ENCODE measurements at regions not wholly inside any gene's neighbourhood (a gene's known extent, or its start where the extent isn't known, plus 50 kb on each side); places are given as distances from the start of the nearest gene placed in this dataset.

GRCh38 chr14:104447750-104448149, 131.8 kb upstream of the C14orf180 start:
- Histone ChIP-seq H3K27ac (ENCODE audit: low read depth, low read length) (no peak overlapping the region), H3K36me3 (ENCODE audit: insufficient read depth, low read length) (no peaks in the 10 kb centered on the region), H3K27me3 (ENCODE audit: insufficient read depth, low read length) (peaks cover 30% of the 10 kb centered on the region), H3K4me3 (ENCODE audit: low read depth, low read length) (no peak overlapping the region), H3K79me2 (ENCODE audit: control insufficient read depth, insufficient read depth, low read length, unreplicated experiment) (no peaks in the 10 kb centered on the region), H2AFZ (ENCODE audit: low read length, unreplicated experiment) (no peak overlapping the region), H3K4me1 (ENCODE audit: control insufficient read depth, insufficient read depth, low read length, unreplicated experiment) (no peaks in the 10 kb centered on the region)

- no peak overlapping the region for H3K27ac ChIP-seq (ENCODE audit: low read depth, low read length)
- H2AFZ ChIP-seq (ENCODE audit: low read length, unreplicated experiment) = no peak overlapping the region
- peaks cover 34% of the 10 kb centered on the region for H3K27me3 ChIP-seq (ENCODE audit: insufficient read depth, low read length)
- no peaks in the 10 kb centered on the region for H3K36me3 ChIP-seq (ENCODE audit: insufficient read depth, low read length)
- no peak overlapping the region for H3K4me3 ChIP-seq (ENCODE audit: low read depth, low read length)
- H3K4me1 ChIP-seq (ENCODE audit: control insufficient read depth, insufficient read depth, low read length, unreplicated experiment) = no peaks in the 10 kb centered on the region
- no peaks in the 10 kb centered on the region for H3K79me2 ChIP-seq (ENCODE audit: control insufficient read depth, insufficient read depth, low read length, unreplicated experiment)
Measured at GRCh38 chr14:104448321-104448720, 131.2 kb upstream of the C14orf180 start.

GRCh38 chr14:104448721-104449120, 130.8 kb upstream of the C14orf180 start:
- no peak overlapping the region for H3K27ac ChIP-seq (ENCODE audit: low read depth, low read length)
- no peaks in the 10 kb centered on the region for H3K79me2 ChIP-seq (ENCODE audit: control insufficient read depth, insufficient read depth, low read length, unreplicated experiment)
- no peak overlapping the region for H3K4me3 ChIP-seq (ENCODE audit: low read depth, low read length)
- no peaks in the 10 kb centered on the region for H3K36me3 ChIP-seq (ENCODE audit: insufficient read depth, low read length)
- no peaks in the 10 kb centered on the region for H3K4me1 ChIP-seq (ENCODE audit: control insufficient read depth, insufficient read depth, low read length, unreplicated experiment)
- peaks cover 37% of the 10 kb centered on the region for H3K27me3 ChIP-seq (ENCODE audit: insufficient read depth, low read length)
- H2AFZ ChIP-seq (ENCODE audit: low read length, unreplicated experiment) = no peak overlapping the region

GRCh38 chr14:104450811-104451401, 128.7 kb upstream of the C14orf180 start:
- Histone ChIP-seq H3K79me2 (ENCODE audit: control insufficient read depth, insufficient read depth, low read length, unreplicated experiment) (no peaks in the 10 kb centered on the region), H3K27me3 (ENCODE audit: insufficient read depth, low read length) (peaks cover 46% of the 10 kb centered on the region)

GRCh38 chr14:104451474-104451873, 128.1 kb upstream of the C14orf180 start:
- Histone ChIP-seq H2AFZ (ENCODE audit: low read length, unreplicated experiment) (no peak overlapping the region), H3K4me1 (ENCODE audit: control insufficient read depth, insufficient read depth, low read length, unreplicated experiment) (no peaks in the 10 kb centered on the region), H3K36me3 (ENCODE audit: insufficient read depth, low read length) (no peaks in the 10 kb centered on the region), H3K27me3 (ENCODE audit: insufficient read depth, low read length) (peaks cover 48% of the 10 kb centered on the region), H3K79me2 (ENCODE audit: control insufficient read depth, insufficient read depth, low read length, unreplicated experiment) (no peaks in the 10 kb centered on the region), H3K4me3 (ENCODE audit: low read depth, low read length) (no peak overlapping the region), H3K27ac (ENCODE audit: low read depth, low read length) (no peak overlapping the region)

More at GRCh38 chr14:104450811-104451401, 128.7 kb upstream of the C14orf180 start:
- Histone ChIP-seq H3K4me3 (ENCODE audit: low read depth, low read length) (no peak overlapping the region), H3K27ac (ENCODE audit: low read depth, low read length) (no peak overlapping the region), H2AFZ (ENCODE audit: low read length, unreplicated experiment) (no peak overlapping the region), H3K36me3 (ENCODE audit: insufficient read depth, low read length) (no peaks in the 10 kb centered on the region), H3K4me1 (ENCODE audit: control insufficient read depth, insufficient read depth, low read length, unreplicated experiment) (no peaks in the 10 kb centered on the region)

GRCh38 chr14:104458845-104459244, 120.7 kb upstream of the C14orf180 start:
- H3K79me2 ChIP-seq (ENCODE audit: control insufficient read depth, insufficient read depth, low read length, unreplicated experiment) = no peaks in the 10 kb centered on the region
- no peak overlapping the region for H3K27ac ChIP-seq (ENCODE audit: low read depth, low read length)
- no peak overlapping the region for H3K4me3 ChIP-seq (ENCODE audit: low read depth, low read length)
- no peaks in the 10 kb centered on the region for H3K36me3 ChIP-seq (ENCODE audit: insufficient read depth, low read length)
- H3K4me1 ChIP-seq (ENCODE audit: control insufficient read depth, insufficient read depth, low read length, unreplicated experiment) = no peaks in the 10 kb centered on the region
- H3K27me3 ChIP-seq (ENCODE audit: insufficient read depth, low read length) = peaks cover 77% of the 10 kb centered on the region
- no peak overlapping the region for H2AFZ ChIP-seq (ENCODE audit: low read length, unreplicated experiment)

- H3K27ac ChIP-seq (ENCODE audit: low read depth, low read length) = no peak overlapping the region
- H3K4me3 ChIP-seq (ENCODE audit: low read depth, low read length) = no peak overlapping the region
- H3K4me1 ChIP-seq (ENCODE audit: control insufficient read depth, insufficient read depth, low read length, unreplicated experiment) = no peaks in the 10 kb centered on the region
- H3K79me2 ChIP-seq (ENCODE audit: control insufficient read depth, insufficient read depth, low read length, unreplicated experiment) = no peaks in the 10 kb centered on the region
- H2AFZ ChIP-seq (ENCODE audit: low read length, unreplicated experiment) = no peak overlapping the region
- peaks cover 83% of the 10 kb centered on the region for H3K27me3 ChIP-seq (ENCODE audit: insufficient read depth, low read length)
- H3K36me3 ChIP-seq (ENCODE audit: insufficient read depth, low read length) = no peaks in the 10 kb centered on the region
Measured at GRCh38 chr14:104460791-104461651, 118.5 kb upstream of the C14orf180 start.

- Histone ChIP-seq H3K79me2 (ENCODE audit: control insufficient read depth, insufficient read depth, low read length, unreplicated experiment) (no peaks in the 10 kb centered on the region), H3K27ac (ENCODE audit: low read depth, low read length) (no peak overlapping the region), H3K4me3 (ENCODE audit: low read depth, low read length) (no peak overlapping the region), H3K27me3 (ENCODE audit: insufficient read depth, low read length) (peaks cover 82% of the 10 kb centered on the region), H3K36me3 (ENCODE audit: insufficient read depth, low read length) (no peaks in the 10 kb centered on the region), H3K4me1 (ENCODE audit: control insufficient read depth, insufficient read depth, low read length, unreplicated experiment) (no peaks in the 10 kb centered on the region), H2AFZ (ENCODE audit: low read length, unreplicated experiment) (no peak overlapping the region)
Measured at GRCh38 chr14:104461676-104462449, 117.7 kb upstream of the C14orf180 start.

- Histone ChIP-seq H2AFZ (ENCODE audit: low read length, unreplicated experiment) (no peak overlapping the region), H3K36me3 (ENCODE audit: insufficient read depth, low read length) (no peaks in the 10 kb centered on the region), H3K27me3 (ENCODE audit: insufficient read depth, low read length) (peaks cover 82% of the 10 kb centered on the region), H3K27ac (ENCODE audit: low read depth, low read length) (no peak overlapping the region), H3K4me1 (ENCODE audit: control insufficient read depth, insufficient read depth, low read length, unreplicated experiment) (no peaks in the 10 kb centered on the region), H3K4me3 (ENCODE audit: low read depth, low read length) (no peak overlapping the region), H3K79me2 (ENCODE audit: control insufficient read depth, insufficient read depth, low read length, unreplicated experiment) (no peaks in the 10 kb centered on the region)
Measured at GRCh38 chr14:104462651-104463630, 116.6 kb upstream of the C14orf180 start.

GRCh38 chr14:104464907-104465306, 114.7 kb upstream of the C14orf180 start:
- Histone ChIP-seq H3K27me3 (ENCODE audit: insufficient read depth, low read length) (peaks cover 75% of the 10 kb centered on the region), H3K27ac (ENCODE audit: low read depth, low read length) (no peak overlapping the region), H3K4me3 (ENCODE audit: low read depth, low read length) (no peak overlapping the region), H3K79me2 (ENCODE audit: control insufficient read depth, insufficient read depth, low read length, unreplicated experiment) (no peaks in the 10 kb centered on the region), H2AFZ (ENCODE audit: low read length, unreplicated experiment) (no peak overlapping the region), H3K4me1 (ENCODE audit: control insufficient read depth, insufficient read depth, low read length, unreplicated experiment) (no peaks in the 10 kb centered on the region), H3K36me3 (ENCODE audit: insufficient read depth, low read length) (no peaks in the 10 kb centered on the region)

Measured in ACC112 (cell line).